H1 (cell line): ENCODE measurements at regions not wholly inside any gene's neighbourhood (a gene's known extent, or its start where the extent isn't known, plus 50 kb on each side); places are given as distances from the start of the nearest gene placed in this dataset.

Source experiments
- CEBPB ChIP-seq: IDR thresholded peaks from 2 replicates; pipeline ENCODE4 v1.6.1; 2012; ENCODE audit warnings: low read depth, low read length
- EZH2 ChIP-seq: fragments of 200-600 bp; sonication (generic); IDR thresholded peaks from 2 replicates; pipeline ENCODE4 v1.7.1; 2012; ENCODE audit warnings: low read depth, mild to moderate bottlenecking, moderate library complexity, low read length, inconsistent platforms; ENCODE audit not compliant: severe bottlenecking
- GABPA ChIP-seq: IDR thresholded peaks from 2 replicates; pipeline ENCODE4 v1.6.1; 2011; ENCODE audit warnings: mild to moderate bottlenecking, low read length, moderate library complexity, borderline replicate concordance; ENCODE audit not compliant: insufficient read depth
- JUND ChIP-seq: IDR thresholded peaks from 2 replicates; pipeline ENCODE4 v1.6.1; 2011; ENCODE audit warnings: mild to moderate bottlenecking, improper control_type of control experiment, low read length
- MAX ChIP-seq: IDR thresholded peaks from 2 replicates; pipeline ENCODE4 v1.6.1; 2012; ENCODE audit warnings: inconsistent platforms
- NRF1 ChIP-seq: IDR thresholded peaks from 2 replicates; pipeline ENCODE4 v1.6.1; 2011; ENCODE audit warnings: mild to moderate bottlenecking, low read depth, low read length, improper control_type of control experiment
- POLR2A ChIP-seq, 2 experiments: IDR thresholded peaks; 1 replicate in 1 of 2; 2 replicates in 1 of 2; pipeline ENCODE4 v1.6.1; 2011; ENCODE audit warnings: low read depth in 2 of 2, low read length in 2 of 2, mild to moderate bottlenecking in 2 of 2; ENCODE audit errors: control extremely low read depth in 1 of 2
- POLR2AphosphoS5 ChIP-seq: IDR thresholded peaks from 2 replicates; pipeline ENCODE4 v1.6.1; 2011; ENCODE audit warnings: low read depth, low read length
- RAD21 ChIP-seq, 2 experiments: IDR thresholded peaks in 1 of 2; conservative IDR thresholded peaks in 1 of 2; 2 replicates each; pipeline ENCODE4 v1.6.1; 2011; ENCODE audit warnings: low read depth in 2 of 2, low read length in 2 of 2, improper control_type of control experiment in 1 of 2, inconsistent platforms in 1 of 2, mild to moderate bottlenecking in 1 of 2, moderate library complexity in 1 of 2
- SP1 ChIP-seq: IDR thresholded peaks from 2 replicates; pipeline ENCODE4 v1.6.1; 2011; ENCODE audit warnings: low read depth, low read length
- SUZ12 ChIP-seq: fragments of 200-600 bp; sonication (generic); IDR thresholded peaks from 2 replicates; pipeline ENCODE4 v1.6.1; 2012; ENCODE audit warnings: mild to moderate bottlenecking, inconsistent platforms, low read length, moderate library complexity, mixed read lengths
- TAF1 ChIP-seq: IDR thresholded peaks from 2 replicates; pipeline ENCODE4 v1.6.1; 2011; ENCODE audit warnings: mild to moderate bottlenecking, low read depth, low read length
- TEAD4 ChIP-seq: IDR thresholded peaks from 2 replicates; pipeline ENCODE4 v1.6.1; 2012; ENCODE audit warnings: low read depth, low read length, inconsistent platforms, mixed read lengths
- TF ChIP-seq, protein P1 (sequence below), 3 experiments: IDR thresholded peaks; 1 replicate in 2 of 3; 2 replicates in 1 of 3; pipeline versions ENCODE4 v1.5.1 to v1.6.1; 2011; ENCODE audit warnings: low read length in 3 of 3, mild to moderate bottlenecking in 3 of 3, inconsistent platforms in 2 of 3, low read depth in 1 of 3, moderate library complexity in 1 of 3; ENCODE audit not compliant: insufficient read depth in 1 of 3; ENCODE audit errors: control extremely low read depth in 1 of 3

DNA sequence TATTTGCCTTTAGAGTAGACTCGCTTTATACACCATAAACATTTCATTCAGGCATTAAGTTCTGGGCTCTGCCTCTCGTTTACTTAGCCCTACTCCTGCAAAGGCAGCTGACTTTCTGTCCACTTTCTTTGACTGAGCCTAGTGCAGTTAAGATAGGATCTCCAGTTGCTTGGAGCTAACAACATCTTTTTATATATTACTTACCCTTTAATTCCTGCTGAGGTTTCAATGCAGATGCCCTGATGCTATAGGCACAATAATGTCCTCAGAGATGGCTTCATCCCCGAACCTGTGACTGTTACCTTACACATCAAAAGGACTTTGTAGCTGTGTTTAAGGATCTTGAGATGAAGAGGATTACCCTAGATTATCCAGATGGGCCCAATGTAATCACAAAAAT is 505.8 kb upstream of the TNP1 start:
- no peak for TF ChIP-seq SUZ12
- TF ChIP-seq, protein P1, sequence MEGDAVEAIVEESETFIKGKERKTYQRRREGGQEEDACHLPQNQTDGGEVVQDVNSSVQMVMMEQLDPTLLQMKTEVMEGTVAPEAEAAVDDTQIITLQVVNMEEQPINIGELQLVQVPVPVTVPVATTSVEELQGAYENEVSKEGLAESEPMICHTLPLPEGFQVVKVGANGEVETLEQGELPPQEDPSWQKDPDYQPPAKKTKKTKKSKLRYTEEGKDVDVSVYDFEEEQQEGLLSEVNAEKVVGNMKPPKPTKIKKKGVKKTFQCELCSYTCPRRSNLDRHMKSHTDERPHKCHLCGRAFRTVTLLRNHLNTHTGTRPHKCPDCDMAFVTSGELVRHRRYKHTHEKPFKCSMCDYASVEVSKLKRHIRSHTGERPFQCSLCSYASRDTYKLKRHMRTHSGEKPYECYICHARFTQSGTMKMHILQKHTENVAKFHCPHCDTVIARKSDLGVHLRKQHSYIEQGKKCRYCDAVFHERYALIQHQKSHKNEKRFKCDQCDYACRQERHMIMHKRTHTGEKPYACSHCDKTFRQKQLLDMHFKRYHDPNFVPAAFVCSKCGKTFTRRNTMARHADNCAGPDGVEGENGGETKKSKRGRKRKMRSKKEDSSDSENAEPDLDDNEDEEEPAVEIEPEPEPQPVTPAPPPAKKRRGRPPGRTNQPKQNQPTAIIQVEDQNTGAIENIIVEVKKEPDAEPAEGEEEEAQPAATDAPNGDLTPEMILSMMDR (IDR thresholded peaks at IDR 0.05; ENCODE audit: control extremely low read depth in 1 of 3, insufficient read depth in 1 of 3, low read depth in 1 of 3, low read length in 3 of 3): no peak
- TF ChIP-seq NRF1: no peak
- TF ChIP-seq RAD21 (IDR thresholded peaks at IDR 0.05 in 1 of 2, conservative IDR thresholded peaks at IDR 0.05 in 1 of 2; ENCODE audit: low read depth in 2 of 2, low read length in 2 of 2): no peak
- no peak for TF ChIP-seq POLR2AphosphoS5
- no peak for TF ChIP-seq TAF1
- TF ChIP-seq EZH2: no peak
- no peak for TF ChIP-seq GABPA
- no peak for TF ChIP-seq TEAD4
- TF ChIP-seq CEBPB: no peak
- TF ChIP-seq JUND: no peak
- no peak for TF ChIP-seq POLR2A (IDR thresholded peaks at IDR 0.05; ENCODE audit: control extremely low read depth in 1 of 2, low read depth in 2 of 2, low read length in 2 of 2)
- TF ChIP-seq SP1: no peak
- no peak for TF ChIP-seq MAX
